Parathyroid adenoma (tissue), 2 donors: ENCODE measurements at regions not wholly inside any gene's neighbourhood (a gene's known extent, or its start where the extent isn't known, plus 50 kb on each side); places are given as distances from the start of the nearest gene placed in this dataset.

Experiments used
- H2AFZ ChIP-seq: fragments of 300-600 bp; sonication (generic); one replicate; pipeline ENCODE4 v1.7.0; 2017; ENCODE audit warnings: antibody characterized with exemption, mild to moderate bottlenecking
- H3K27ac ChIP-seq: fragments of 300-600 bp; sonication (generic); one replicate; pipeline ENCODE4 v1.7.0; 2017
- H3K27me3 ChIP-seq: fragments of 300-600 bp; sonication (generic); one replicate; pipeline ENCODE4 v1.7.0; 2017; ENCODE audit warnings: low read length; ENCODE audit not compliant: control insufficient read depth, insufficient read depth
- H3K36me3 ChIP-seq: fragments of 300-600 bp; sonication (generic); one replicate; pipeline ENCODE4 v1.7.0; 2017; ENCODE audit warnings: low read length; ENCODE audit not compliant: control insufficient read depth, insufficient read depth
- H3K4me1 ChIP-seq: fragments of 300-600 bp; sonication (generic); one replicate; pipeline ENCODE4 v1.7.0; 2017; ENCODE audit warnings: control low read depth
- H3K4me2 ChIP-seq: fragments of 300-600 bp; sonication (generic); one replicate; pipeline ENCODE4 v1.7.0; 2017; ENCODE audit warnings: low read length
- H3K4me3 ChIP-seq: fragments of 300-600 bp; sonication (generic); one replicate; pipeline ENCODE4 v1.7.0; 2017; ENCODE audit warnings: low read depth, low read length
- H3K79me2 ChIP-seq: fragments of 300-600 bp; sonication (generic); one replicate; pipeline ENCODE4 v1.7.0; 2017; ENCODE audit warnings: control low read depth
- H3K9ac ChIP-seq: fragments of 300-600 bp; sonication (generic); one replicate; pipeline ENCODE4 v1.7.0; 2017; ENCODE audit warnings: mild to moderate bottlenecking
- H3K9me3 ChIP-seq: fragments of 300-600 bp; sonication (generic); one replicate; pipeline ENCODE4 v1.7.0; 2017; ENCODE audit warnings: low read length; ENCODE audit not compliant: control insufficient read depth
- TF ChIP-seq, protein P1 (sequence below): fragments of 300-600 bp; sonication (generic); IDR thresholded peaks from one replicate; pipeline ENCODE4 v1.7.0; 2017; ENCODE audit warnings: antibody characterized with exemption, mild to moderate bottlenecking
- donor health status: primary hyperparathyroidism.

DNA sequence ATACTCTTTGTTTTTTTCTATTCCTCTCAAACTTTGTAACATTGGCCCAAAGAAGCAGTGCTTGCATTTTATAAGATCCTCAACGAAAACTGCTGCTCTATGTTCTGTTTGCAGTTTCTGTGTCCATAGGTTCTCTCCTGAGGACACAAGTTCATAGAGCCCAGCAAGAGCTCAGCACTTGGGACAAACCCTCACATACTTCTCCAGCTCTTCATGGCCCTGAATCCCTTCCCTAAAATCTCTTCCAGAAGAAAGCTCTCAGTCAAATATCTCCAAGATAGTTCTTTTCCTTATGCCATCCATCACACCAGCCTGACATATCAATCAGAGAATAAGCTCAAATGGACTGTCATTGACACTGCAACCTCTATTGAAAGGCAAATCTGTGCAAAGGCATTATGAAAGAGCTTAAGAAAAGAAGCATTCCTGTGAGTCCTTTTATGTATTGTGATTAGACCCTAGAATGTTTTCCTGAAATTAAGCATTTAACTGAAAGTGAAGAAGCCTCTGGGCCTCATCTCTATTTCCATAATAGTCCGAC is 405.5 kb downstream of the ANKRD7 start:
- Histone ChIP-seq H3K79me2 (no peaks in the 10 kb centered on the region), H3K9ac (no peak overlapping the region), H3K36me3 (no peaks in the 10 kb centered on the region), H3K27ac (no peak overlapping the region), H3K4me1 (no peaks in the 10 kb centered on the region), H3K4me3 (no peak overlapping the region), H3K4me2 (no peak overlapping the region), H2AFZ (no peak overlapping the region), H3K27me3 (no peaks in the 10 kb centered on the region), H3K9me3 (no peaks in the 10 kb centered on the region)
- TF ChIP-seq, protein P1, sequence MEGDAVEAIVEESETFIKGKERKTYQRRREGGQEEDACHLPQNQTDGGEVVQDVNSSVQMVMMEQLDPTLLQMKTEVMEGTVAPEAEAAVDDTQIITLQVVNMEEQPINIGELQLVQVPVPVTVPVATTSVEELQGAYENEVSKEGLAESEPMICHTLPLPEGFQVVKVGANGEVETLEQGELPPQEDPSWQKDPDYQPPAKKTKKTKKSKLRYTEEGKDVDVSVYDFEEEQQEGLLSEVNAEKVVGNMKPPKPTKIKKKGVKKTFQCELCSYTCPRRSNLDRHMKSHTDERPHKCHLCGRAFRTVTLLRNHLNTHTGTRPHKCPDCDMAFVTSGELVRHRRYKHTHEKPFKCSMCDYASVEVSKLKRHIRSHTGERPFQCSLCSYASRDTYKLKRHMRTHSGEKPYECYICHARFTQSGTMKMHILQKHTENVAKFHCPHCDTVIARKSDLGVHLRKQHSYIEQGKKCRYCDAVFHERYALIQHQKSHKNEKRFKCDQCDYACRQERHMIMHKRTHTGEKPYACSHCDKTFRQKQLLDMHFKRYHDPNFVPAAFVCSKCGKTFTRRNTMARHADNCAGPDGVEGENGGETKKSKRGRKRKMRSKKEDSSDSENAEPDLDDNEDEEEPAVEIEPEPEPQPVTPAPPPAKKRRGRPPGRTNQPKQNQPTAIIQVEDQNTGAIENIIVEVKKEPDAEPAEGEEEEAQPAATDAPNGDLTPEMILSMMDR, result no peak

DNA sequence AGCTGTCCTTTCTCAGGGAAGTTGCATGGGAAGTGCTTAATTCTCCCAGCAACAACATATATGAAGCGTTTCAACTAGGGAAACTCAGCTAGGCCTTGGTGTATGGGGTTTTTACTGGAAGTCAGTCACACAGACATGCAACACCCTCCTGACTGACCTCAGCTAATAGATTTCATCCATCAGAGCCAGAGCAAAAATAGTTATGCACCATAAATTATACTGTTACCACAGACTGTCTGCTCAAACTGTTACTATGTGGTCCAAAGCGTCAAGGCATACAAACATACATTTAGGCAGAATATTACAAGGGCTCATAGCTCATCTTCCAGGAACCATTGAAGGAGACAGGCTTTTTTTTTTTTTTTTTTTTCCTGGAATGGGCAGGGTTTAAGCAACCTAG is 417.9 kb downstream of the ANKRD7 start:
- H3K27ac ChIP-seq, result no peak overlapping the region
- no peaks in the 10 kb centered on the region for H3K79me2 ChIP-seq
- no peak overlapping the region for H2AFZ ChIP-seq
- no peaks in the 10 kb centered on the region for H3K4me1 ChIP-seq
- TF ChIP-seq, protein P1, result no peak
- H3K9ac ChIP-seq, result no peak overlapping the region
- H3K36me3 ChIP-seq, result no peaks in the 10 kb centered on the region
- no peak overlapping the region for H3K4me2 ChIP-seq
- no peaks in the 10 kb centered on the region for H3K9me3 ChIP-seq
- no peak overlapping the region for H3K4me3 ChIP-seq
- H3K27me3 ChIP-seq, result no peaks in the 10 kb centered on the region

GRCh38 chr7:118644346-118644745 is 419.8 kb downstream of the ANKRD7 start:
- Histone ChIP-seq H3K9me3 (no peaks in the 10 kb centered on the region), H3K79me2 (no peaks in the 10 kb centered on the region), H3K4me3 (no peak overlapping the region), H3K27ac (no peak overlapping the region), H3K4me2 (no peak overlapping the region), H3K27me3 (no peaks in the 10 kb centered on the region), H3K36me3 (no peaks in the 10 kb centered on the region), H2AFZ (no peak overlapping the region), H3K9ac (no peak overlapping the region), H3K4me1 (no peaks in the 10 kb centered on the region)
- TF ChIP-seq, protein P1, result no peak

GRCh38 chr7:118648002-118648401 is 423.5 kb downstream of the ANKRD7 start:
- no peaks in the 10 kb centered on the region for H3K79me2 ChIP-seq
- H3K36me3 ChIP-seq, result no peaks in the 10 kb centered on the region
- TF ChIP-seq, protein P1, result no peak
- H3K4me2 ChIP-seq, result no peak overlapping the region
- H3K4me1 ChIP-seq, result no peaks in the 10 kb centered on the region
- no peak overlapping the region for H3K27ac ChIP-seq
- H3K27me3 ChIP-seq, result no peaks in the 10 kb centered on the region
- H3K4me3 ChIP-seq, result no peak overlapping the region
- no peak overlapping the region for H2AFZ ChIP-seq
- H3K9me3 ChIP-seq, result no peaks in the 10 kb centered on the region
- no peak overlapping the region for H3K9ac ChIP-seq

- no peak overlapping the region for H3K27ac ChIP-seq
- TF ChIP-seq, protein P1, result no peak
- no peak overlapping the region for H3K4me2 ChIP-seq
- no peaks in the 10 kb centered on the region for H3K4me1 ChIP-seq
- no peak overlapping the region for H3K4me3 ChIP-seq
- no peak overlapping the region for H2AFZ ChIP-seq
- H3K9me3 ChIP-seq, result no peaks in the 10 kb centered on the region
- no peaks in the 10 kb centered on the region for H3K79me2 ChIP-seq
- H3K27me3 ChIP-seq, result no peaks in the 10 kb centered on the region
- H3K9ac ChIP-seq, result no peak overlapping the region
- H3K36me3 ChIP-seq, result no peaks in the 10 kb centered on the region
Measured at GRCh38 chr7:118657391-118658005, 433.0 kb downstream of the ANKRD7 start.
